ENCODE measurements at regions not wholly inside any gene's neighbourhood (a gene's known extent, or its start where the extent isn't known, plus 50 kb on each side); places are given as distances from the start of the nearest gene placed in this dataset.

DNA sequence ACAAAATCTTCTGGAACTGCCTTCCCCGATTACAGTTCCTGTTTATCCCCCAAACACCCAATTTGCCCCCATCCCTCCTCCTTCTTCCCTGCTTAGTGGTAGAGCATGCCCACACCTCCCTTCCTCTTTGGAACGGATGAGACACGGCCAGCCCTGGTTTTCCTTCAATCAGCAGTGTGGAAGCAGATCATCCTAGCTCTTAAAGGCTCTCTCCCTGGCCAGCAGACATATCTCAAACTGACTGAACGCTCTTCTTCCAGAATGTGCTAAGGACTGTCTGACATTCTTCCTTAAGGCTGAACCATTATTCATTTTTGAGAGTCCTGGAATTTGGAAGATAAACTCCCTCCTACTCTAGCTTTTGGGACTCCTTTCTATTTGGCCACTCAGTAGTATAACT is 161.1 kb downstream of the TRIML1 start:
- Histone ChIP-seq H3K14ac (ENCODE audit: low read length in 2 of 2) (no peak overlapping the region), H3K23ac (ENCODE audit: low read length in 2 of 2) (no peak overlapping the region), H3K9me3 (ENCODE audit: control insufficient read depth, low read length) (no peaks in the 10 kb centered on the region), H2BK15ac (ENCODE audit: low read depth, poor library complexity, severe bottlenecking) (no peak overlapping the region), H3K18ac (ENCODE audit: low read depth in 1 of 2, low read length in 2 of 2) (no peak overlapping the region), H2AFZ (ENCODE audit: low read depth, low read length) (no peak overlapping the region), H3K4me2 (ENCODE audit: low read length, poor library complexity, severe bottlenecking) (no peak overlapping the region), H3K27me3 (ENCODE audit: control insufficient read depth in 1 of 2, insufficient read depth in 1 of 2, low read length in 2 of 2) (no peaks in the 10 kb centered on the region), H2AK5ac (ENCODE audit: low read length, severe bottlenecking) (no peak overlapping the region), H3K9ac (ENCODE audit: low read length) (no peak overlapping the region), H3K4me3 (ENCODE audit: insufficient read depth in 1 of 2, low read depth in 1 of 2, low read length in 2 of 2) (no peak overlapping the region), H3K79me1 (replicated peaks; ENCODE audit: low read length, poor library complexity, severe bottlenecking) (no peaks in the 10 kb centered on the region), H3K36me3 (ENCODE audit: control insufficient read depth in 1 of 2, insufficient read depth in 2 of 2, low read depth in 1 of 2, low read length in 2 of 2) (no peaks in the 10 kb centered on the region), H3K4ac (ENCODE audit: low read depth in 1 of 2, low read length in 2 of 2) (no peak overlapping the region), H2BK5ac (ENCODE audit: low read depth, low read length, poor library complexity, severe bottlenecking) (no peak overlapping the region), H4K8ac (ENCODE audit: low read length) (no peak overlapping the region), H2BK120ac (ENCODE audit: low read depth, low read length) (no peak overlapping the region), H2BK12ac (ENCODE audit: low read length in 2 of 2) (no peak overlapping the region), H3K27ac (ENCODE audit: low read length, poor library complexity, severe bottlenecking) (no peak overlapping the region), H4K91ac (ENCODE audit: low read length) (no peak overlapping the region), H3K4me1 (ENCODE audit: control insufficient read depth, insufficient read depth, low read depth, low read length) (peaks cover 1% of the 10 kb centered on the region)
- DNase-seq = peak; percentile 3
- WGBS = 61% methylated on average over 4 of the region's 4 CpGs

DNA sequence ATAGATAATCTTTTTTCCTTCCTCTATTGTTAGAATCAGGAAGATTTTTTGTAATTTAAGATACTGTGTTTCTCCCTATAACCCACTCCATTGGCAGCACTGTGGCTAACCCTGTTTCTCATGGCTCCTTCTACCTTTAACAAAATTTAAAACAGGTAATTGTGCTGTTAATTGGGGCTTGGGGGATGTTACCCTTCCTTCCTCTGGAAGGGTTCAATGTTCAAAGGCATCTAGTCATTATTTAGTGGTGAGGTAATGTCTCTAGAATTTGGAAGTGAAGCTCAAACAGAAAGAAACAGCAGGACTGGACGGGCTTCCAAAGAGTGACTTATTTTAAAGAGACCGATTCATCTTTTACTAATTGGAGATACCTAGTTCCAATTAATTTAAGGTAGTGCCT is 166.4 kb downstream of the TRIML1 start:
- H3K27ac ChIP-seq (ENCODE audit: low read length, poor library complexity, severe bottlenecking) = no peak overlapping the region

DNA sequence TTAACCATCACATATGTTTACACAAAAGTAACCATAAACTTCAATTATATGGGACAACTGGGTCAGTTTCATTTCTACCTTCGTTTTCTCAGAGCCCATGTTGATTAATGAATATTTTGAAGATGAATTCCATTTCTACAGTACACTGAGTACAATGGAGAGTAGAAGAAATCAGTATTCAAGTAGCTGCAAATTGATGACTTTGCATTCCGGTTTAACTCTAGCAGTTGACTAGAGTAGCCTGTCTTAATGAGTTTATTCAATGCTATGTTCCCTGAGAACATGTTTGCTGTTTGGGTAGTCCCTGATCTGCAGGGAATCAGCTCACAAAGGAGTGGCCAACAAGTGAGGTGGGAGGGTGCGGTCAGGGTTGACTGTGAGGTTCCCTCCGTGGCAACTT is 168.3 kb downstream of the TRIML1 start:
- Histone ChIP-seq H2BK12ac (ENCODE audit: low read length in 2 of 2) (no peak overlapping the region), H4K8ac (ENCODE audit: low read length) (no peak overlapping the region), H2BK5ac (ENCODE audit: low read depth, low read length, poor library complexity, severe bottlenecking) (no peak overlapping the region), H3K4me3 (ENCODE audit: insufficient read depth in 1 of 2, low read depth in 1 of 2, low read length in 2 of 2) (no peak overlapping the region), H3K9me3 (ENCODE audit: control insufficient read depth, low read length) (no peaks in the 10 kb centered on the region), H3K9ac (ENCODE audit: low read length) (no peak overlapping the region), H2BK15ac (ENCODE audit: low read depth, poor library complexity, severe bottlenecking) (no peak overlapping the region), H3K4ac (ENCODE audit: low read depth in 1 of 2, low read length in 2 of 2) (no peak overlapping the region), H3K27ac (ENCODE audit: low read length, poor library complexity, severe bottlenecking) (no peak overlapping the region), H3K4me1 (ENCODE audit: control insufficient read depth, insufficient read depth, low read depth, low read length) (no peaks in the 10 kb centered on the region), H3K79me1 (replicated peaks; ENCODE audit: low read length, poor library complexity, severe bottlenecking) (no peaks in the 10 kb centered on the region), H4K91ac (ENCODE audit: low read length) (no peak overlapping the region), H2AFZ (ENCODE audit: low read depth, low read length) (no peak overlapping the region), H3K36me3 (ENCODE audit: control insufficient read depth in 1 of 2, insufficient read depth in 2 of 2, low read depth in 1 of 2, low read length in 2 of 2) (no peaks in the 10 kb centered on the region), H2BK120ac (ENCODE audit: low read depth, low read length) (no peak overlapping the region), H3K27me3 (ENCODE audit: control insufficient read depth in 1 of 2, insufficient read depth in 1 of 2, low read length in 2 of 2) (no peaks in the 10 kb centered on the region), H3K4me2 (ENCODE audit: low read length, poor library complexity, severe bottlenecking) (no peak overlapping the region), H3K18ac (ENCODE audit: low read depth in 1 of 2, low read length in 2 of 2) (no peak overlapping the region), H3K23ac (ENCODE audit: low read length in 2 of 2) (no peak overlapping the region), H3K14ac (ENCODE audit: low read length in 2 of 2) (no peak overlapping the region), H2AK5ac (ENCODE audit: low read length, severe bottlenecking) (no peak overlapping the region)
- WGBS = 70% methylated on average over 3 of the region's 4 CpGs
- DNase-seq = no peak

More for the DNA sequence above, 166.4 kb downstream of the TRIML1 start:
- H2BK5ac ChIP-seq (ENCODE audit: low read depth, low read length, poor library complexity, severe bottlenecking) = no peak overlapping the region
- H3K23ac ChIP-seq (ENCODE audit: low read length in 2 of 2) = no peak overlapping the region
- no peak overlapping the region for H2BK12ac ChIP-seq (ENCODE audit: low read length in 2 of 2)
- H3K36me3 ChIP-seq (ENCODE audit: control insufficient read depth in 1 of 2, insufficient read depth in 2 of 2, low read depth in 1 of 2, low read length in 2 of 2) = no peaks in the 10 kb centered on the region
- WGBS = no CpG with 5 or more reads among the region's 2 CpGs
- H2AK5ac ChIP-seq (ENCODE audit: low read length, severe bottlenecking) = no peak overlapping the region
- H3K9me3 ChIP-seq (ENCODE audit: control insufficient read depth, low read length) = no peaks in the 10 kb centered on the region
- no peak overlapping the region for H3K4me3 ChIP-seq (ENCODE audit: insufficient read depth in 1 of 2, low read depth in 1 of 2, low read length in 2 of 2)
- H4K8ac ChIP-seq (ENCODE audit: low read length) = no peak overlapping the region
- H3K4me1 ChIP-seq (ENCODE audit: control insufficient read depth, insufficient read depth, low read depth, low read length) = no peaks in the 10 kb centered on the region
- H4K91ac ChIP-seq (ENCODE audit: low read length) = no peak overlapping the region
- no peaks in the 10 kb centered on the region for H3K79me1 ChIP-seq (replicated peaks; ENCODE audit: low read length, poor library complexity, severe bottlenecking)
- no peaks in the 10 kb centered on the region for H3K27me3 ChIP-seq (ENCODE audit: control insufficient read depth in 1 of 2, insufficient read depth in 1 of 2, low read length in 2 of 2)
- H2AFZ ChIP-seq (ENCODE audit: low read depth, low read length) = no peak overlapping the region
- no peak for DNase-seq
- no peak overlapping the region for H3K4ac ChIP-seq (ENCODE audit: low read depth in 1 of 2, low read length in 2 of 2)
- H3K9ac ChIP-seq (ENCODE audit: low read length) = no peak overlapping the region
- H2BK120ac ChIP-seq (ENCODE audit: low read depth, low read length) = no peak overlapping the region
- no peak overlapping the region for H3K18ac ChIP-seq (ENCODE audit: low read depth in 1 of 2, low read length in 2 of 2)
- no peak overlapping the region for H3K4me2 ChIP-seq (ENCODE audit: low read length, poor library complexity, severe bottlenecking)
- H3K14ac ChIP-seq (ENCODE audit: low read length in 2 of 2) = no peak overlapping the region
- no peak overlapping the region for H2BK15ac ChIP-seq (ENCODE audit: low read depth, poor library complexity, severe bottlenecking)

DNA sequence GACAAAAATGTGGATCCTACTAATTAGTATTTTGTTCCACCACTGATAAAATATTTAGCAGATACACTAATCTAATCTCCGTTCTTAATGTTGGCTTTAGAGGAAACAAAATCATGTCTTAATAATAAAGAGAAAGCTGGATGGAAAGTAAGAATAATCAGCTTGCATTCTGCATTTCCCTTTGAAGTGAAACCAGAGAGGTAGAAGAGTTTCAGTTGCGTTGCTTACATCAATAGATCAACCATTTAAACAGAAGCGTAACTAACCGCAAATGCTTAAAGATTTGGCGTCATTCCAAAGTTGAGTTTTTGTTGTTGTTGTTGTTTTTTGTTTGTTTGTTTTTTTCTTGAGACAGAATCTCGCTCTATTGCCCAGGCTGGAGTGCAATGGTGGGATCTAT is 168.9 kb downstream of the TRIML1 start:
- no peak overlapping the region for H4K8ac ChIP-seq (ENCODE audit: low read length)
- H2BK120ac ChIP-seq (ENCODE audit: low read depth, low read length) = no peak overlapping the region
- H2AFZ ChIP-seq (ENCODE audit: low read depth, low read length) = no peak overlapping the region
- no peak overlapping the region for H2BK12ac ChIP-seq (ENCODE audit: low read length in 2 of 2)
- no peak overlapping the region for H2BK15ac ChIP-seq (ENCODE audit: low read depth, poor library complexity, severe bottlenecking)
- no peaks in the 10 kb centered on the region for H3K4me1 ChIP-seq (ENCODE audit: control insufficient read depth, insufficient read depth, low read depth, low read length)
- H3K27me3 ChIP-seq (ENCODE audit: control insufficient read depth in 1 of 2, insufficient read depth in 1 of 2, low read length in 2 of 2) = no peaks in the 10 kb centered on the region
- no peak overlapping the region for H3K9ac ChIP-seq (ENCODE audit: low read length)
- no peak overlapping the region for H3K4ac ChIP-seq (ENCODE audit: low read depth in 1 of 2, low read length in 2 of 2)
- H3K27ac ChIP-seq (ENCODE audit: low read length, poor library complexity, severe bottlenecking) = no peak overlapping the region
- no peak overlapping the region for H3K14ac ChIP-seq (ENCODE audit: low read length in 2 of 2)
- H3K79me1 ChIP-seq (replicated peaks; ENCODE audit: low read length, poor library complexity, severe bottlenecking) = no peaks in the 10 kb centered on the region
- no peak overlapping the region for H2BK5ac ChIP-seq (ENCODE audit: low read depth, low read length, poor library complexity, severe bottlenecking)
- no peaks in the 10 kb centered on the region for H3K9me3 ChIP-seq (ENCODE audit: control insufficient read depth, low read length)
- H3K4me3 ChIP-seq (ENCODE audit: insufficient read depth in 1 of 2, low read depth in 1 of 2, low read length in 2 of 2) = no peak overlapping the region
- H3K23ac ChIP-seq (ENCODE audit: low read length in 2 of 2) = no peak overlapping the region
- no peak overlapping the region for H4K91ac ChIP-seq (ENCODE audit: low read length)
- no peak for DNase-seq
- 89% methylated on average over 6 of the region's 6 CpGs for WGBS
- H3K36me3 ChIP-seq (ENCODE audit: control insufficient read depth in 1 of 2, insufficient read depth in 2 of 2, low read depth in 1 of 2, low read length in 2 of 2) = no peaks in the 10 kb centered on the region
- H2AK5ac ChIP-seq (ENCODE audit: low read length, severe bottlenecking) = no peak overlapping the region
- H3K4me2 ChIP-seq (ENCODE audit: low read length, poor library complexity, severe bottlenecking) = no peak overlapping the region
- no peak overlapping the region for H3K18ac ChIP-seq (ENCODE audit: low read depth in 1 of 2, low read length in 2 of 2)
